ENCODE measurements at regions not wholly inside any gene's neighbourhood (a gene's known extent, or its start where the extent isn't known, plus 50 kb on each side); places are given as distances from the start of the nearest gene placed in this dataset.

GRCh38 chr10:36224431-36224985, 582.4 kb upstream of the FZD8 start:
- H3K9me3 ChIP-seq = no peaks in the 10 kb centered on the region
- TF ChIP-seq CTCF (IDR thresholded peaks at IDR 0.05) = no peak

GRCh38 chr10:36221101-36221500, 579.0 kb upstream of the FZD8 start:
- Histone ChIP-seq H3K36me3 (no peaks in the 10 kb centered on the region), H3K27me3 (no peaks in the 10 kb centered on the region), H3K4me1 (no peaks in the 10 kb centered on the region), H3K27ac (no peak overlapping the region), H3K4me3 (no peak overlapping the region), H3K9me3 (no peaks in the 10 kb centered on the region)
- no peak for TF ChIP-seq CTCF (IDR thresholded peaks at IDR 0.05)
- no peak for DNase-seq (ENCODE audit: low spot score)

More at GRCh38 chr10:36224431-36224985, 582.4 kb upstream of the FZD8 start:
- no peak for DNase-seq (ENCODE audit: low spot score)
- Histone ChIP-seq H3K27me3 (no peaks in the 10 kb centered on the region), H3K27ac (no peak overlapping the region), H3K4me1 (no peaks in the 10 kb centered on the region), H3K4me3 (no peak overlapping the region), H3K36me3 (no peaks in the 10 kb centered on the region)

GRCh38 chr10:36220151-36220550, 578.1 kb upstream of the FZD8 start:
- TF ChIP-seq CTCF (IDR thresholded peaks at IDR 0.05) = no peak
- no peaks in the 10 kb centered on the region for H3K9me3 ChIP-seq
- H3K27ac ChIP-seq = no peak overlapping the region
- no peak for DNase-seq (ENCODE audit: low spot score)
- H3K27me3 ChIP-seq = no peaks in the 10 kb centered on the region
- no peaks in the 10 kb centered on the region for H3K4me1 ChIP-seq
- no peaks in the 10 kb centered on the region for H3K36me3 ChIP-seq
- no peak overlapping the region for H3K4me3 ChIP-seq

- no peak for TF ChIP-seq CTCF (IDR thresholded peaks at IDR 0.05)
- Histone ChIP-seq H3K27ac (no peak overlapping the region), H3K9me3 (no peaks in the 10 kb centered on the region), H3K4me3 (no peak overlapping the region), H3K4me1 (no peaks in the 10 kb centered on the region), H3K36me3 (no peaks in the 10 kb centered on the region), H3K27me3 (no peaks in the 10 kb centered on the region)
- DNase-seq (ENCODE audit: low spot score) = no peak
Observed at GRCh38 chr10:36211856-36212255, 569.8 kb upstream of the FZD8 start.

GRCh38 chr10:36209480-36209879, 567.4 kb upstream of the FZD8 start:
- DNase-seq (ENCODE audit: low spot score) = no peak
- Histone ChIP-seq H3K4me1 (no peaks in the 10 kb centered on the region), H3K36me3 (no peaks in the 10 kb centered on the region), H3K27ac (no peak overlapping the region), H3K9me3 (no peaks in the 10 kb centered on the region), H3K27me3 (no peaks in the 10 kb centered on the region), H3K4me3 (no peak overlapping the region)
- TF ChIP-seq CTCF (IDR thresholded peaks at IDR 0.05) = no peak

- Histone ChIP-seq H3K27ac (no peak overlapping the region), H3K36me3 (no peaks in the 10 kb centered on the region), H3K4me3 (no peak overlapping the region), H3K9me3 (no peaks in the 10 kb centered on the region), H3K27me3 (no peaks in the 10 kb centered on the region), H3K4me1 (no peaks in the 10 kb centered on the region)
- no peak for DNase-seq (ENCODE audit: low spot score)
- no peak for TF ChIP-seq CTCF (IDR thresholded peaks at IDR 0.05)
Observed at GRCh38 chr10:36202881-36203280, 560.8 kb upstream of the FZD8 start.

Data from right atrium auricular region (tissue), 2 donors.